Neuronal stem cell (in vitro differentiated cells): ENCODE measurements at regions not wholly inside any gene's neighbourhood (a gene's known extent, or its start where the extent isn't known, plus 50 kb on each side); places are given as distances from the start of the nearest gene placed in this dataset.
A peak's percentile ranks its signal among the peaks of the same experiment; 100 is the strongest.
"Not testable (repeated sequence)": the region's sequence is repeated elsewhere in the genome, so short reads cannot be mapped to it uniquely, and the experiment has no call there.

Source experiments
- DNase-seq: peaks from one replicate; pipeline ENCODE4 v3.0.0-alpha.2; 2013; ENCODE audit warnings: low spot score
- H2AFZ ChIP-seq: one replicate; pipeline ENCODE4 v1.6.1; 2013; ENCODE audit warnings: mild to moderate bottlenecking, low read length, inconsistent platforms
- H2AK5ac ChIP-seq: 2 replicates; pipeline ENCODE4 v1.6.1; 2013; ENCODE audit warnings: low read depth, mild to moderate bottlenecking, inconsistent platforms, low read length, moderate library complexity, mixed read lengths
- H2BK120ac ChIP-seq: 2 replicates; pipeline ENCODE4 v1.6.1; 2013; ENCODE audit warnings: low read depth, mild to moderate bottlenecking, inconsistent platforms, low read length, moderate library complexity, mixed read lengths
- H2BK12ac ChIP-seq: one replicate; pipeline ENCODE4 v1.6.1; 2013; ENCODE audit warnings: low read length, inconsistent platforms
- H2BK15ac ChIP-seq: 2 replicates; pipeline ENCODE4 v1.6.1; 2013; ENCODE audit warnings: mild to moderate bottlenecking, low read length, inconsistent platforms, mixed read lengths
- H2BK5ac ChIP-seq: one replicate; pipeline ENCODE4 v1.6.1; 2013; ENCODE audit warnings: inconsistent platforms, mild to moderate bottlenecking, low read length, moderate library complexity
- H3K14ac ChIP-seq: one replicate; pipeline ENCODE4 v1.6.1; 2013; ENCODE audit warnings: low read length, inconsistent platforms
- H3K18ac ChIP-seq: 2 replicates; pipeline ENCODE4 v1.6.1; 2013; ENCODE audit warnings: low read length, inconsistent platforms
- H3K23ac ChIP-seq: 2 replicates; pipeline ENCODE4 v1.6.1; 2013; ENCODE audit warnings: low read depth, mild to moderate bottlenecking, mixed read lengths, low read length, inconsistent platforms; ENCODE audit not compliant: poor library complexity
- H3K27ac ChIP-seq: replicated peaks from 3 replicates; pipeline ENCODE4 v1.5.1; 2013; ENCODE audit warnings: low read length, inconsistent platforms
- H3K27me3 ChIP-seq, 3 experiments: 2 replicates each; pipeline ENCODE4 v1.6.1; 2013; ENCODE audit warnings: low read length in 3 of 3, mild to moderate bottlenecking in 2 of 3, inconsistent platforms in 1 of 3, low read depth in 1 of 3, mixed read lengths in 1 of 3, moderate library complexity in 1 of 3; ENCODE audit not compliant: control insufficient read depth in 3 of 3, insufficient read depth in 3 of 3
- H3K36me3 ChIP-seq, 2 donors: replicated peaks in 1 of 2; 2 replicates each; pipeline ENCODE4 v1.6.1; 2013; ENCODE audit warnings: low read length in 2 of 2; ENCODE audit not compliant: control insufficient read depth in 2 of 2, insufficient read depth in 2 of 2
- H3K4ac ChIP-seq: 2 replicates; pipeline ENCODE4 v1.6.1; 2013; ENCODE audit warnings: inconsistent platforms, mild to moderate bottlenecking, low read length, moderate library complexity
- H3K4me1 ChIP-seq, 2 donors: 1 replicate in 1 of 2; 2 replicates in 1 of 2; pipeline ENCODE4 v1.6.1; 2013; ENCODE audit warnings: low read length in 2 of 2, low read depth in 1 of 2; ENCODE audit not compliant: control insufficient read depth in 2 of 2, insufficient read depth in 1 of 2
- H3K4me2 ChIP-seq: one replicate; pipeline ENCODE4 v1.6.1; 2013; ENCODE audit warnings: mild to moderate bottlenecking, low read length, inconsistent platforms; ENCODE audit not compliant: insufficient read depth, poor library complexity, severe bottlenecking
- H3K4me3 ChIP-seq, 2 donors: 2 replicates each; pipeline ENCODE4 v1.5.1; 2013; ENCODE audit warnings: low read length in 2 of 2, mild to moderate bottlenecking in 2 of 2, inconsistent platforms in 1 of 2, moderate library complexity in 1 of 2
- H3K79me1 ChIP-seq: one replicate; pipeline ENCODE4 v1.6.1; 2013; ENCODE audit warnings: low read depth, mild to moderate bottlenecking, inconsistent platforms, low read length, moderate library complexity
- H3K9ac ChIP-seq: one replicate; pipeline ENCODE4 v1.6.1; 2013; ENCODE audit warnings: mild to moderate bottlenecking, low read depth, low read length, inconsistent platforms; ENCODE audit not compliant: poor library complexity
- H3K9me3 ChIP-seq, 2 donors: replicated peaks in 1 of 2; 2 replicates each; pipeline versions ENCODE3 to v1.6.1; 2013; ENCODE audit warnings: low read length in 2 of 2, mild to moderate bottlenecking in 2 of 2, inconsistent platforms in 1 of 2, low read depth in 1 of 2, mixed read lengths in 1 of 2, moderate library complexity in 1 of 2; ENCODE audit not compliant: control insufficient read depth in 2 of 2, insufficient read depth in 1 of 2
- H4K8ac ChIP-seq: one replicate; pipeline ENCODE4 v1.6.1; 2013; ENCODE audit warnings: low read depth, mild to moderate bottlenecking, inconsistent platforms, low read length, moderate library complexity
- H4K91ac ChIP-seq: one replicate; pipeline ENCODE4 v1.6.1; 2013; ENCODE audit warnings: low read length, low read depth, mild to moderate bottlenecking, inconsistent platforms; ENCODE audit not compliant: poor library complexity
- WGBS, 2 donors: extraction: QIAGEN DNeasy Blood & Tissue Kit; methylation state at CpG; one replicate each; pipeline ENCODE4 v1.1.7; 2013; ENCODE audit warnings: missing lambda C conversion rate in 2 of 2, mixed read lengths in 1 of 2; ENCODE audit not compliant: insufficient read length in 2 of 2, insufficient replicate concordance in 1 of 2; ENCODE audit errors: extremely low coverage in 2 of 2; 5-methylcytosine and 5-hydroxymethylcytosine counted together

DNA sequence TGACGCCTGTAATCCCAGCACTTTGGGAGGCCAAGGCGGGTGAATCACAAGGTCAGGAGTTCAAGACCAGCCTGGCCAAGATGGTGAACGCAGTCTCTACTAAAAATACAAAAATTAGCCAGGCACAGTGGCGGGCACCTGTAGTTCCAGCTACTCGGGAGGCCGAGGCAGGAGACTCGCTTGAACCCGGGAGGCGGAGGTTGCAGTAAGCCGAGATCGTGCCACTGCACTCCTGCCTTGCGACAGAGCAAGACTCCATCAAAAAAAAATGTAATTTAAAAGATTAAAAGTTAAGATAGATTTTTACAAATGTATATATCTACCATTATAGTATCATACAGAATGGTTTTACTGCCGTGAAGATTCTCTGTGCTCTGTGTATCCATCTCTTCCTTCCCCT, 1464.1 kb downstream of the FOXD4L5 start:
- WGBS, 2 donors = no CpG with 5 or more reads among the region's 13 CpGs
- peaks cover 9 to 30% (median 22%) of the 10 kb centered on the region in 3 experiments for H3K27me3 ChIP-seq

DNA sequence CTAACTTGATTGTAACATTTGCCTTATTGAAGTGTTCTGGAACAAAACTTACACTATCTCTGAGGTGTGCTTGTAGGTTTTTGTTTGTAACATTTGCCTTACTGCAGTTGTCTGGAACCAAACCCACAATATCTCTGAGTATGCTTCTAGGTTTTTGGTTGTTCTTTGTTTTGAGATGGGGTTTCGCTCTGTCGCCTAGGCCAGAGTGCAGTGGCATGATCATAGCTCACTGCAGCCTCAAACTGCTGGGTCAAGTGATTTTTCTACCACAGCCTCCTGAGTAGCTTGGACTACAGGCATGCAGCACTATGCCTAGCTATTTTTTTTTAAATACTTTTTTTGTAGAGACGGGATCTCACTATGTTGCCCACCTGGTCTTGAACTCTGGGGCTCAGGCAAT, 1464.6 kb downstream of the FOXD4L5 start:
- H3K79me1 ChIP-seq, H2BK120ac ChIP-seq, H3K27ac ChIP-seq, H2AK5ac ChIP-seq, H3K14ac ChIP-seq, H3K4ac ChIP-seq, H3K4me1 ChIP-seq, H4K91ac ChIP-seq, H3K9ac ChIP-seq, H2BK5ac ChIP-seq, H2BK12ac ChIP-seq, H2BK15ac ChIP-seq, H3K18ac ChIP-seq, H3K23ac ChIP-seq, H2AFZ ChIP-seq, DNase-seq, H3K4me2 ChIP-seq, H3K36me3 ChIP-seq, H4K8ac ChIP-seq: not testable (repeated sequence)
- H3K9me3 ChIP-seq = peaks cover 6 to 19% of the 10 kb centered on the region in 2 donors
- WGBS, 2 donors = no CpG with 5 or more reads among the region's 3 CpGs
- H3K27me3 ChIP-seq = peaks cover 9 to 31% (median 22%) of the 10 kb centered on the region in 3 experiments
- H3K4me3 ChIP-seq = peak overlapping the region in 1 of 2 donors; percentile 19

More for the DNA sequence above, 1464.1 kb downstream of the FOXD4L5 start:
- H2AFZ ChIP-seq, H2BK15ac ChIP-seq, H3K79me1 ChIP-seq, H2AK5ac ChIP-seq, H3K18ac ChIP-seq, H3K4me3 ChIP-seq, H2BK12ac ChIP-seq, H3K36me3 ChIP-seq, H2BK120ac ChIP-seq, H3K14ac ChIP-seq, H3K27ac ChIP-seq, H3K9ac ChIP-seq, H3K4ac ChIP-seq, H4K8ac ChIP-seq, H2BK5ac ChIP-seq, DNase-seq, H3K4me1 ChIP-seq, H3K23ac ChIP-seq, H3K4me2 ChIP-seq, H4K91ac ChIP-seq: not testable (repeated sequence)
- H3K9me3 ChIP-seq = peaks cover 6 to 19% of the 10 kb centered on the region in 2 donors

DNA sequence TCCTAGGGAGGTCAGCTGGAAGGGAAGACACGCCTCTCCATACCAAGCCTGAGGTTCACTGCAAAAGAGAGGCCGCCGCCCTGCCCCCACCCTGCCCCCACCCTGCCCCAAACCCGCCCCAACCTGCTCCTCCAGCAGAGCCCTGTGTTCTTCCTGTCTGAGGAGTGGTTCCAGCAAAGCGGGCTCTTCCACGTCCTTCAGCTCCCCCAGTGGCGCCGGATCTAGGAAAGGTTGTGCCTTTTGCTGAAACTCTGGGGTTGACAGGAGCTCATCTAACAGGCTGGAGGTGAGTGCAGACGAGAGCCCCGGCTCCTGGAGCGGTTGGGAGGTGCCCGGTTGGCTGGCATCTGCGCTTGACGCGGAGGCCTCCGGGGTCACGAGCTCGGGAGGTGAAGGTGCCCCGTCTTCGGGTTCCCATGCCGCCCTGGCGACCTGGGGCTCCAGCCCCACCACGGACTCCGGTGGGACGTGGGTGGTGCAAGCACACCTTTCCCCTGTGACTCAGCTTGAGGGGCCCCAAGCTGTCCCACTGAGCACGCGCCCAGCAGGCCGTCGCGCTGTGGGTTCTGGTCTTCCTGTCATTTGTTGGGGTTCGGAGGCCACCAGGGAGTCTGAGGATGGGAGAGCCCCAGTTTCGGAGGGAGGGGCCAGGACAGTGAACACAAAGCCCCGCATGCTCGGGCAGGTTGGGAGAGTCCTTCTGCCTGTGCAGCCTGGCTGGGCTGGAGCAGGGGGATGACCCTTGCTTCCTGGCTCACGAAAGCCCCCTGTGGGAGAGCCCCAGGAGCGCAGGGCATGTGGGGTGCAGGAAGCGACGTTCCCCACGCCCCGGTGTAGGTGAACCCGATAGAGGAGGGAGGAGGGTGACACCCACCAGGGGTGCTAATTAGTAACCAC, 1467.1 kb downstream of the FOXD4L5 start:
- peak overlapping the region; percentile 77 for H2AFZ ChIP-seq
- H4K8ac ChIP-seq = no peak overlapping the region
- whole genome bisulfite sequencing, 2 donors = no CpG with 5 or more reads among the region's 41 CpGs
- H3K4me1 ChIP-seq = peaks cover 2 to 5% of the 10 kb centered on the region in 2 donors
- H2BK12ac ChIP-seq = peak overlapping the region; percentile 18
- no peak overlapping the region for H3K4ac ChIP-seq
- H3K27me3 ChIP-seq = peaks cover 9 to 23% (median 22%) of the 10 kb centered on the region in 3 experiments
- H3K27ac ChIP-seq = no peak overlapping the region
- H2BK5ac ChIP-seq = peak overlapping the region; percentile 83
- H3K79me1 ChIP-seq = peaks cover 4% of the 10 kb centered on the region
- H2BK15ac ChIP-seq = peak overlapping the region; percentile 83
- no peaks in the 10 kb centered on the region for H3K36me3 ChIP-seq
- H2BK120ac ChIP-seq = peak overlapping the region; percentile 29
- H3K9ac ChIP-seq = no peak overlapping the region
- H3K18ac ChIP-seq = peak overlapping the region; percentile 29
- H3K23ac ChIP-seq = peak overlapping the region; percentile 90
- H2AK5ac ChIP-seq = peak overlapping the region; percentile 89
- H3K4me3 ChIP-seq = peak overlapping the region; percentile 28 to 42
- H3K14ac ChIP-seq = peak overlapping the region; percentile 99
- peak; percentile 37 for DNase-seq
- peak overlapping the region; percentile 67 for H3K4me2 ChIP-seq
- H3K9me3 ChIP-seq = peaks cover 6 to 11% of the 10 kb centered on the region in 2 donors
- no peak overlapping the region for H4K91ac ChIP-seq
